SJSA1 (cell line): ENCODE measurements at regions not wholly inside any gene's neighbourhood (a gene's known extent, or its start where the extent isn't known, plus 50 kb on each side); places are given as distances from the start of the nearest gene placed in this dataset.

Experiments
- DNase-seq, 2 experiments: peaks; one replicate each; pipeline ENCODE4 v3.0.0-alpha.2; 2015 to 2020; ENCODE audit warnings: low spot score in 2 of 2, low read depth in 1 of 2
- H3K27ac ChIP-seq: fragments of 250-450 bp; sonication (Bioruptor Pico); 2 replicates; pipeline ENCODE4 v1.5.1; 2020; ENCODE audit warnings: mild to moderate bottlenecking, moderate library complexity
- H3K27me3 ChIP-seq: fragments of 250-450 bp; sonication (Bioruptor Pico); replicated peaks from 2 replicates; pipeline ENCODE4 v1.5.1; 2020; ENCODE audit warnings: mild to moderate bottlenecking, moderate library complexity
- H3K36me3 ChIP-seq: fragments of 250-450 bp; sonication (Bioruptor Pico); 2 replicates; pipeline ENCODE4 v1.5.1; 2020; ENCODE audit warnings: mild to moderate bottlenecking
- H3K4me1 ChIP-seq: fragments of 250-450 bp; sonication (Bioruptor Pico); replicated peaks from 2 replicates; pipeline ENCODE4 v1.6.1; 2021; ENCODE audit warnings: mild to moderate bottlenecking
- H3K4me3 ChIP-seq: fragments of 250-450 bp; sonication (Bioruptor Pico); 2 replicates; pipeline ENCODE4 v1.5.1; 2020; ENCODE audit warnings: mild to moderate bottlenecking
- H3K9me3 ChIP-seq: fragments of 250-450 bp; sonication (Bioruptor Pico); replicated peaks from 2 replicates; pipeline ENCODE4 v1.5.1; 2020; ENCODE audit warnings: mild to moderate bottlenecking

- no peak for DNase-seq
- no peak overlapping the region for H3K27ac ChIP-seq
Measured at GRCh38 chr13:63381078-63381859, 1965.6 kb upstream of the PCDH20 start.

DNA sequence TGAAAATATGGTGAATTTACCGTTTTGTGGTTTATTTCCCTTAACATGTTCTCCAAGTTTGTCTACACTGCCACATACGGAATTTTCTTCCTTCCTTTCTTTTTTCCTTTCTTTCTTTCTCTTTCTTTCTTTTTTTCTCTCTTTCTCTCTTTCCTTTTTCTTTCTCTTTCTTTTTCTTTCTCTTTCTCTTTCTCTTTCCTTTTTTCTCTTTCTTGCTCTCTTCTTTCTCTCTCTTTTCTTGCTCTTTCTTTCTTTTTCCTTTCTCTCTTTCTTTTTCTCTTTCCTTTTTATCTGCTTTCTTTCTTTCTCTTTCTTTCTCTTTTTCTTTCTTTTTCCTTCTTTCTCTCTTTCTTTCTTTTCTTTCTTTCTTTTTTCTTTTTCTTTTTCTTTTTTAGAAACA lies 1962.3 kb upstream of the PCDH20 start:
- no peak overlapping the region for H3K27ac ChIP-seq
- no peaks in the 10 kb centered on the region for H3K9me3 ChIP-seq
- H3K4me1 ChIP-seq = no peaks in the 10 kb centered on the region
- DNase-seq = no peak
- no peaks in the 10 kb centered on the region for H3K36me3 ChIP-seq
- H3K4me3 ChIP-seq = no peak overlapping the region
- H3K27me3 ChIP-seq = no peaks in the 10 kb centered on the region

More at GRCh38 chr13:63381078-63381859, 1965.6 kb upstream of the PCDH20 start:
- no peaks in the 10 kb centered on the region for H3K36me3 ChIP-seq
- H3K27me3 ChIP-seq = no peaks in the 10 kb centered on the region
- no peaks in the 10 kb centered on the region for H3K4me1 ChIP-seq
- no peak overlapping the region for H3K4me3 ChIP-seq
- H3K9me3 ChIP-seq = no peaks in the 10 kb centered on the region

DNA sequence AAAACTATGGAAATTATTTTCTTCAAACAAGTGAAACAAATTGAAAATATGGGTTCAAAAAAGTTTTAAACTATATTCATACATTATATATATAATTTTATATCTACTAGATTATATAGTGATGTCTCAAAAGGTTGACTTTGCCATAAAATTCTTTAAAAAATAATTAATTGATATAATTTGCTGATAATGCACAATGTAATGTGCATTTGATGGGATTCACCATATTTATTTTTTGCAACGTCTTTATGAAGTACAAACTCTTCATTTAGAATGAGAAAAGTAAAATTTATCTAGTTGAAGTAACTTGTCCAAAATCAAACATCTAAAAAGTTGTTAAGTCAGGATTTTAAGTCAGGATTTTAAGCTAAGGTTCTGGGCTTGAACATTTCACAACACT lies 1954.5 kb upstream of the PCDH20 start:
- H3K36me3 ChIP-seq = no peaks in the 10 kb centered on the region
- DNase-seq = no peak
- no peak overlapping the region for H3K27ac ChIP-seq
- no peaks in the 10 kb centered on the region for H3K4me1 ChIP-seq
- no peaks in the 10 kb centered on the region for H3K9me3 ChIP-seq
- no peaks in the 10 kb centered on the region for H3K27me3 ChIP-seq
- H3K4me3 ChIP-seq = no peak overlapping the region

GRCh38 chr13:63367522-63368198 lies 1952.0 kb upstream of the PCDH20 start:
- Histone ChIP-seq H3K4me3 (no peak overlapping the region), H3K36me3 (no peaks in the 10 kb centered on the region)

DNA sequence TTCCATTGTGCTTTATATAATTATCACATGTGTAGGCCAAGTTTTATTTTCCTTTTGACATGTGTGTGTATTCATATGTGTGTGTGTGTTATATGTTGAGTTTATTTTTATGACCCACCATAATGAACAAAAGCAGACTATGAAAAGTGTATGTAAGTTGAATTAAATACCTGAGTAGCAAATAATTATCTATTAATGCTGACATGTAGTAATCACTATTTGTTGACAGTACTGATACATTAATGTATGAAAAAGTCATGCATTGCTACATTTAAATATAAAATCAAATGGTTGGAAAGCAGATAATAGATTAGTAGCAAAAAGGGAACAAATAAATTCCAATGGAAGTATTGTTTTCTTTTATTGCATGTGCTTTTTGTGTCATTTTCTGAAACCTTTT lies 1948.5 kb upstream of the PCDH20 start:
- Histone ChIP-seq H3K36me3 (no peaks in the 10 kb centered on the region), H3K4me3 (no peak overlapping the region), H3K27ac (no peak overlapping the region), H3K9me3 (no peaks in the 10 kb centered on the region), H3K27me3 (no peaks in the 10 kb centered on the region), H3K4me1 (no peaks in the 10 kb centered on the region)
- DNase-seq = no peak

More at GRCh38 chr13:63367522-63368198, 1952.0 kb upstream of the PCDH20 start:
- Histone ChIP-seq H3K27ac (no peak overlapping the region), H3K4me1 (no peaks in the 10 kb centered on the region), H3K9me3 (no peaks in the 10 kb centered on the region), H3K27me3 (no peaks in the 10 kb centered on the region)
- no peak for DNase-seq

- DNase-seq = no peak
- H3K27ac ChIP-seq = no peak overlapping the region
- H3K4me3 ChIP-seq = no peak overlapping the region
- H3K36me3 ChIP-seq = no peaks in the 10 kb centered on the region
- H3K9me3 ChIP-seq = no peaks in the 10 kb centered on the region
- H3K27me3 ChIP-seq = no peaks in the 10 kb centered on the region
- H3K4me1 ChIP-seq = no peaks in the 10 kb centered on the region
Measured at GRCh38 chr13:63351533-63351932, 1935.9 kb upstream of the PCDH20 start.

GRCh38 chr13:63351081-63351480 lies 1935.4 kb upstream of the PCDH20 start:
- no peaks in the 10 kb centered on the region for H3K36me3 ChIP-seq
- no peak overlapping the region for H3K27ac ChIP-seq
- H3K4me3 ChIP-seq = no peak overlapping the region
- no peaks in the 10 kb centered on the region for H3K27me3 ChIP-seq
- H3K4me1 ChIP-seq = no peaks in the 10 kb centered on the region
- no peaks in the 10 kb centered on the region for H3K9me3 ChIP-seq
- DNase-seq = no peak

DNA sequence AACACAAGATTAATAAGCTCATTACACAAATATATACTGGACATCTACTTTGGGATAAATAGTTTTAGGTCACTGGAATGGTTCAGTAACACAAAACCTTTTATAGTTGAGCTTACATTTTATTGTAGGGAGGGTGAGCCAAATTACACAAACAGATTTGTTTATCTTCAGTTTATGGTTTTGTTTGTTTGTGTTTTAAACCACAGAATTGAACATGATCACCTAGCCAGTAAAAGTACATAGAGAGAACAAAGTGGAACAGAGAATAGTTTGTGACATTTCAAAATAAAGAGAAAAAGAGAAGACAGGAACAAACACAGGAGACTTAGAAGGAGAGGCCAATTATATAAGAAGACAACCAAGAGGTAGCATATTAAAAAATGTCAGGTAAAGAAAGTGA lies 1930.2 kb upstream of the PCDH20 start:
- no peak overlapping the region for H3K4me3 ChIP-seq
- DNase-seq = no peak
- H3K9me3 ChIP-seq = 0 out of 2 replicates have a peak, but pooled peaks cover 2% of the 10 kb centered on the region
- H3K27me3 ChIP-seq = no peaks in the 10 kb centered on the region
- H3K27ac ChIP-seq = no peak overlapping the region
- H3K36me3 ChIP-seq = no peaks in the 10 kb centered on the region
- no peaks in the 10 kb centered on the region for H3K4me1 ChIP-seq

GRCh38 chr13:63344711-63345110 lies 1929.1 kb upstream of the PCDH20 start:
- no peak overlapping the region for H3K27ac ChIP-seq
- no peaks in the 10 kb centered on the region for H3K4me1 ChIP-seq
- DNase-seq = no peak
- H3K36me3 ChIP-seq = no peaks in the 10 kb centered on the region
- no peaks in the 10 kb centered on the region for H3K27me3 ChIP-seq
- no peak overlapping the region for H3K4me3 ChIP-seq
- H3K9me3 ChIP-seq = 0 out of 2 replicates have a peak, but pooled peaks cover 2% of the 10 kb centered on the region

- no peaks in the 10 kb centered on the region for H3K4me1 ChIP-seq
- H3K36me3 ChIP-seq = no peaks in the 10 kb centered on the region
- H3K9me3 ChIP-seq = 0 out of 2 replicates have a peak, but pooled peaks cover 2% of the 10 kb centered on the region
- no peaks in the 10 kb centered on the region for H3K27me3 ChIP-seq
- DNase-seq = no peak
- no peak overlapping the region for H3K27ac ChIP-seq
- no peak overlapping the region for H3K4me3 ChIP-seq
Measured at GRCh38 chr13:63337921-63338320, 1922.3 kb upstream of the PCDH20 start.

DNA sequence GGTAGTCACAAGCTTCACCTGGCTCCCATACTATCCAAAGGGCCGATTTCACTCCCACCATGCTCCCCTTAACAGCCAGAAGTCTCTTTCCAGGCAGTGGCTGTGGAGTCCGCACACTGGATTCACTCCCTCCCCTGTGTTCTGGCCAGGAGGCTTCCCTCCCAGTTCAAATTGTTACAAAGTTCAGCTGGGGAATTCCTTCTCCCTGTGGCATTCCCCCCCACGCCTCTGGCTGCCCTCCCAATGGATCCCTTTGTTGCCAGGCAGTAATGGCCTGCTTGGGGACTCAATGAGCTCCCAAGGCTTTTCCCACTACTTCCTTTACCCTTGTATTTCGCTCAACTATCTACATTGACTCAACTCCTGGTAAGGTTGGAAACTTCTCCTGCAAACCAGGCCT lies 1921.4 kb upstream of the PCDH20 start:
- no peaks in the 10 kb centered on the region for H3K9me3 ChIP-seq

DNA sequence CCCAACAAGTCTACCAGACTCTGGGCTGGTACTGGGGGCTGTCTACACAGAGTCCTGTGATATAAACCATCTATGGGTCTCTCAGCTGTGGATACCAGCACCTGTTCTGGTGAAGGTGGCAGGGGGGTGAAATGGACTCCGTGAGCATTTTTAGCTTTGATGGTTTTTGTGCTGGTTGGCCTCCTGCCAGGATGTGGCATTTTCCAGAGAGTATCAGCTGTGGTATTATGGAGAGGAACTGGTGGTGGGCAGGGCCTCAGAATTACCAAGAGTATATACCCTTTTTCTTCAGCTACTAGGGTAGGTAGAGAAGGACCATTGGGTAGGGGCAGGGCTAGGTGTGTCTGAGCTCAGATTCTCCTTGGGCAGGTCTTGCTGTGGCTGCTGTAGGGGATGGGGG lies 1920.9 kb upstream of the PCDH20 start:
- no peak for DNase-seq
- no peaks in the 10 kb centered on the region for H3K9me3 ChIP-seq
- no peak overlapping the region for H3K27ac ChIP-seq
- H3K27me3 ChIP-seq = no peaks in the 10 kb centered on the region
- no peak overlapping the region for H3K4me3 ChIP-seq
- H3K36me3 ChIP-seq = no peaks in the 10 kb centered on the region
- H3K4me1 ChIP-seq = no peaks in the 10 kb centered on the region

More for the DNA sequence above, 1921.4 kb upstream of the PCDH20 start:
- Histone ChIP-seq H3K27me3 (no peaks in the 10 kb centered on the region), H3K4me1 (no peaks in the 10 kb centered on the region), H3K4me3 (no peak overlapping the region), H3K36me3 (no peaks in the 10 kb centered on the region), H3K27ac (no peak overlapping the region)
- no peak for DNase-seq

- Histone ChIP-seq H3K27me3 (no peaks in the 10 kb centered on the region), H3K9me3 (no peaks in the 10 kb centered on the region), H3K4me3 (no peak overlapping the region), H3K36me3 (no peaks in the 10 kb centered on the region), H3K27ac (no peak overlapping the region), H3K4me1 (no peaks in the 10 kb centered on the region)
- no peak for DNase-seq
Measured at GRCh38 chr13:63327584-63327983, 1911.9 kb upstream of the PCDH20 start.

- no peaks in the 10 kb centered on the region for H3K36me3 ChIP-seq
- no peak overlapping the region for H3K27ac ChIP-seq
- no peaks in the 10 kb centered on the region for H3K9me3 ChIP-seq
- H3K4me1 ChIP-seq = no peaks in the 10 kb centered on the region
- no peak for DNase-seq
- H3K4me3 ChIP-seq = no peak overlapping the region
- H3K27me3 ChIP-seq = no peaks in the 10 kb centered on the region
Measured at GRCh38 chr13:63323441-63323840, 1907.8 kb upstream of the PCDH20 start.
